ENCODE measurements at regions not wholly inside any gene's neighbourhood (a gene's known extent, or its start where the extent isn't known, plus 50 kb on each side); places are given as distances from the start of the nearest gene placed in this dataset.

- DNase-seq (ENCODE audit: low read depth): no peak
Measured at GRCh38 chr2:128874608-128875007, 555.9 kb upstream of the HS6ST1 start.

- DNase-seq (ENCODE audit: low read depth): no peak
Measured at GRCh38 chr2:128876986-128877983, 558.6 kb upstream of the HS6ST1 start.

- DNase-seq (ENCODE audit: low read depth): no peak
Measured at GRCh38 chr2:128879161-128879560, 560.5 kb upstream of the HS6ST1 start.

- no peak for DNase-seq (ENCODE audit: low read depth)
Measured at GRCh38 chr2:128894896-128895295, 576.2 kb upstream of the HS6ST1 start.

GRCh38 chr2:128901572-128902391 is 583.1 kb upstream of the HS6ST1 start:
- no peak for DNase-seq (ENCODE audit: low read depth)

- DNase-seq (ENCODE audit: low read depth): no peak
Measured at GRCh38 chr2:128903637-128904036, 585.0 kb upstream of the HS6ST1 start.

- DNase-seq (ENCODE audit: low read depth): no peak
Measured at GRCh38 chr2:128911276-128911675, 592.6 kb upstream of the HS6ST1 start.

GRCh38 chr2:128914320-128914719 is 595.7 kb upstream of the HS6ST1 start:
- no peak for DNase-seq (ENCODE audit: low read depth)

GRCh38 chr2:128921751-128922150 is 603.1 kb upstream of the HS6ST1 start:
- no peak for DNase-seq (ENCODE audit: low read depth)

GRCh38 chr2:128922154-128922553 is 603.5 kb upstream of the HS6ST1 start:
- DNase-seq (ENCODE audit: low read depth): no peak

- no peak for DNase-seq (ENCODE audit: low read depth)
Measured at GRCh38 chr2:128925631-128926030, 607.0 kb upstream of the HS6ST1 start.

GRCh38 chr2:128930101-128930500 is 611.4 kb upstream of the HS6ST1 start:
- no peak for DNase-seq (ENCODE audit: low read depth)

GRCh38 chr2:128940378-128940777 is 621.7 kb upstream of the HS6ST1 start:
- no peak for DNase-seq (ENCODE audit: low read depth)

- DNase-seq (ENCODE audit: low read depth): no peak
Measured at GRCh38 chr2:128941751-128942150, 623.1 kb upstream of the HS6ST1 start.

- DNase-seq (ENCODE audit: low read depth): no peak
Measured at GRCh38 chr2:128949360-128949759, 630.7 kb upstream of the HS6ST1 start.

- DNase-seq (ENCODE audit: low read depth): no peak
Measured at GRCh38 chr2:128950758-128951157, 632.1 kb upstream of the HS6ST1 start.

- no peak for DNase-seq (ENCODE audit: low read depth)
Measured at GRCh38 chr2:128958241-128958640, 639.6 kb upstream of the HS6ST1 start.

GRCh38 chr2:128967646-128968045 is 649.0 kb upstream of the HS6ST1 start:
- DNase-seq (ENCODE audit: low read depth): no peak

- no peak for DNase-seq (ENCODE audit: low read depth)
Measured at GRCh38 chr2:128969374-128969773, 650.7 kb upstream of the HS6ST1 start.

- DNase-seq (ENCODE audit: low read depth): no peak
Measured at GRCh38 chr2:128970332-128971116, 651.9 kb upstream of the HS6ST1 start.

- no peak for DNase-seq (ENCODE audit: low read depth)
Measured at GRCh38 chr2:128973566-128973965, 654.9 kb upstream of the HS6ST1 start.

GRCh38 chr2:128978212-128978611 is 659.5 kb upstream of the HS6ST1 start:
- no peak for DNase-seq (ENCODE audit: low read depth)

Measured in forelimb muscle (tissue), 1 donor.